GM18519 (cell line): ENCODE measurements at regions not wholly inside any gene's neighbourhood (a gene's known extent, or its start where the extent isn't known, plus 50 kb on each side); places are given as distances from the start of the nearest gene placed in this dataset.
"Not testable (repeated sequence)": the region's sequence is repeated elsewhere in the genome, so short reads cannot be mapped to it uniquely, and the experiment has no call there.

Source experiments
- ATAC-seq: cut with Tn5 transposase; IDR thresholded peaks from one replicate; pipeline ENCODE4 v1.9.1; 2021; ENCODE audit warnings: mild to moderate bottlenecking, moderate library complexity; ENCODE audit not compliant: unreplicated experiment, low FRiP score

DNA sequence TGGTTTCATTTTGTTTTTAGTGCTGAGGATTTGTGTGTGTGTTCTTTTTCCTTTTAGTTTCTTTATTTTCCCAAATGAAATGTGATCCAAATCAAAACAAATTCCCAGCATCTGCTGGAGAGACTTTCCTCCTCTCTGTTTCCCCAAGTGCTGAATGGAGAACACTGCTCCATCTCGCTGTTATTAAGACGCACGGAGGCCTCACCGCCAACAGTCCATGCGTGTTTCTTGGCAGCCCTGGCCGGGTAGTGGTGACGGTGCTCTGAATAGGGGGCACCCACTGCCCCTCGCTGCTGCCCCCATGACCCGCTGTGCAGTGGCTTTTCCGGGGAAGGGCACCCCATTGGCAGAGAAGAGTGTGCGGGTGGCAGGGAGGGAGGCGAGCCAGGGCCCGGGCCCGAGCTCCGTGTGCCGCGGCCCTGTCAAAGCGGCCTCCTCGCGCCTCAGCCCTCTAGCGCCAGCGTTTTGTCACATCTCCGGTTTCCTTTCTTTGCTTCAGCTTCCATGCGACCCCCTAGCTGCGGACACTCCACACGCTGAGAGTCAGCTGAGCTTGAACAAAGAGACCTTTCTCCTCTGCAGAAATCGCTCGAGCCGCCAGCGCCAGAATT is 473.7 kb upstream of the SALL3 start:
- no peak for ATAC-seq

DNA sequence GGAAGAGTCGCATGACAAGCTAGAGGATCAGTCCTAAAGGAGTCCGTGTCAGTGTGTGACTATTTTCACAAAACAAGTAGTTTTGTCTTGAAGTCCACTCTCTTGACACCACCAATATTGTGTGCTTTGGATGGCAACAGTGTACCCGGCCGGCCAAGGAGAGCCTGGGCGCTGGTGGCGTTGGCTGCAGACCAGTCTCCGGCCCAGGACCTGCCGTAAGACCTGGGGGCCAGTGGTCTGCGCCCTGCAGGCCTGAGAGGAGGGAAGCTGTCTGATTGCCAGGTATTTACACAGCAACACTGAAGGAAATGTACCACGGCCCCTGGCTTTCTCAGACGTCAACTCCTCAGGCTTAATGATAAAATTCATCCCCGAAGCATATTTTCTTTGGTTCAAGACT is 472.4 kb upstream of the SALL3 start:
- no peak for ATAC-seq

DNA sequence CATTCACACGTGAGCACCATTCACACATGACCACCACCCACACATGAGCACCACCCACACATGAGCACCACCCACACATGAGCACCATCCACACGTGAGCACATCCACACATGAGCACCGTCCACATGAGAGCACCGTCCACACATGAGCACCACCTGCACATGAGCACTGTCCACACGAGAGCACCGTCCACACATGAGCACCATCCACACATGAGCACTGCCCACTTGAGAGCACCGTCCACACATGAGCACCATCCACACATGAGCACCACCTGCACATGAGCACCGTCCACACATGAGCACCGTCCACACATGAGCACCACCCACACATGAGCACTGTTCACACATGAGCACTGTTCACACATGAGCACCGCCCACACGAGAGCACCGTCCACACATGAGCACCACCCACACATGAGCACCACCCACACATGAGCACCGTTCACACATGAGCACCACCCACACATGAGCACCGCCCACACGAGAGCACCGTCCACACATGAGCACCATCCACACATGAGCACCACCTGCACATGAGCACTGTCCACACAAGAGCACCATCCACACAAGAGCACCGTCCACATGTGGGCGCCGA is 471.3 kb upstream of the SALL3 start:
- not testable (repeated sequence) for ATAC-seq

DNA sequence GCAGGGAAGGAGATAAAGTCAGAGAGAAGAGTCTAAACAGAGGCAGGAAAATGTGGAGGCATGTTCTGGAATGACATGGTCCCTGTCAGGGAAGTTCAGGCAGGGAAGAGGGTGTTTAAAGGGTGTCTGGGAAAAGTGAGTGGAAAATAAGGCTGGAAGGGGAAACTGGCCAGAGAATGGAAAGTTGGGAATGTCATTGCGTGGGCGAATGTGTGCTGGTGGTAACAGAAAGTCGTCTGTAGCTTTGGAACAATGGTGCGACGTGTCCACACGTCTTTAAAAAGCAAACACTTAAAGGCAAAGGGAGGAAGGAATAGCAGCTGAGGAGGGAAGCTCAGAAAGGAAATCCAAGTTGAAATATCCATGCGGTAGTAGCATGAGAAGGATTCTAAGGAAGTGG is 469.5 kb upstream of the SALL3 start:
- ATAC-seq = no peak

DNA sequence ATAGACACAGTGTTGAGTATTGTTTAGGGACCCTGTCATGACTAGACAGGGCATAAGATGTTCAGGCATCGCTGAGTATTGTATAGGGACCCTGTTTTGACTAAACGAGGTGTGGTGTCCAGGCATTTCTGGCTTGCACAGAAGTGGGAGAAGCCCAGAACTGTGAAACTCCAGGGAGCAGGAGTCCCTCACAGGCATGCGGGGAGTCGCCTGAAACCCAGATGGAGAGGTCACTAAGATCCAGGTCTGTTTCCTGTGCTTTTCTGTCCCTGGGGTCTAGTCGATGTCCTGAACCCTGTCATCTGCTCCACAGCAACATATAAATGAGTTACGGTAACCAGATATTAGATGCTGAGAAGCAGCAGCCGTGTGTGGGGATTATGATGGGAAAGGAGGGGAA is 469.0 kb upstream of the SALL3 start:
- no peak for ATAC-seq

DNA sequence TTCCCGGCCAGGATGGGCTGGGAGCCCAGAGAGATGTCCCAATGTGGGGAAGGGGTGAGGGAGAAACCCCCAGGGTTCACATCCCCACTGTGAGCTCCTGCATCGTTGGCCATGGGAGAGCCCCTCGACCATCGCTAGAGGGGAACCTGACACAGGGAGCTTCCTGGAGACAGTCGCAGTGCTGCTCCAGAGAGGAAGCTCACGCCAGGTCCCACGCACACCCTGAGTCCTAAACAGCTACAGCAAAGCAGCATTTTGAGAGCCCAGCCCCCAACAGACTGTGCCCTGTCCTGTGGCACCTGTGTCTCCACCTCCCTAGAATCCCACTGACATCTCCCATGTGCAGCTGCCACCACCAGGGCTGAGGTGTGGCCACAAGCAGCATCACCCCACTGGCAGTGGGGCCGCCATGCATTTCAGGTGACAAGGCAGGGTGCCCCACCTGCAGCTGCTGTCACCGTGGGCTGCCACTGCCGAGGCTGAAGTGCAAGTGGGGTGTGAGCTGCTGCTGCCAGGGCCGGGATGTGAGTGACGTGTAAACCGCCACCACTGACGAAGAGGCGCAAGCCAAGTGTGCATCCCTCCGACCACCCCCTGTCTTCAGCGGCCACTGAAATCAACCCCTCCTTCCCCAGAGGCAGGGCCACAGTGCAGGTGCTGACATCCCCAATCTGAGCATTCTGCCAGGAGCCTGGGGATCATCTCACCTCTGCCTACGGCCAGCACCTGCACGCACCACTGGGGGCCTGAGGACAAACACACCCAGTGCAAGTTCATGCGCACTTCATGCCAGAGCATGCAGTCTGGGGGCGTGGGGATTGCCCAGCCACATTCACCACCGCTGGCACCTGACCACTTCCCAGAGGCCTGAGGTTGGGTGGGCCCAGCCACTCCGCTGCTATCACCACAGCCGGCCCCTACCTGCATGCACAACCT is 467.7 kb upstream of the SALL3 start:
- no peak for ATAC-seq

DNA sequence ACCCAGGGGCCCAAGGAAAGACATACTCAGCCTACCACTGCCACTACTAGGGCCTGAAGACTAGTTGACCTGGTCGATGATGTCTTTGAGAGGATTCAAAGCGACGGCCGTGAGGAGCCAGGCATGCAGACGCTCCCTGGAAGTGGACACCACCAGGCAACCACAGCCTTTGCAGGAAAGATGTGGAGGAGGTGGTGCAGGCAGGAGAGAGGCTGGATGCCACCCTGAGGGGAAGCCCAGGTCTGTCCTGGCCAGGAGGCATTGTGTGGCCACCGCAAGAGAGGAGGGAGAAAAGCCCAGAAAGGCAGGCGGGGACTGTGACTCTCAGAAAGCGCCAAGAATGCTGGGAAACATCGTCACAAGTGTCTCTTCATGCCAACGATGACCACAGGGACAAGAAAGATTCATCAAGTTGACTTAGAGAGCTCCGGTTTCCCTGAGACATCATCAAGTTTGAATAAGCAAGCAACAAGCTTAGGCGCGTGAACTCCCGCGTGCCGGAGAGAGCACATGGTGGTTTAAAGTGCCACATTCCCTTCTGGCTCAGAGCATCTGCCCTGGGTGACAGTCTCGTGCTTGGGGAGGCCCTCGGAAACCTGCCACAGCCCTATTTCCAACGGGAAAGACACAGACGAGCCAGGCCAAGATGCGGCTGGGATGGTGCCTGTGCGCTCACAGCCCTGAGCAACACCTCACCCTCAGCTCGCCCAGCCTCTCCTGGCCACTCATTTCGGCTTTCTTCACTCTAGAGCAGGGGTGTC is 464.5 kb upstream of the SALL3 start:
- ATAC-seq = no peak

DNA sequence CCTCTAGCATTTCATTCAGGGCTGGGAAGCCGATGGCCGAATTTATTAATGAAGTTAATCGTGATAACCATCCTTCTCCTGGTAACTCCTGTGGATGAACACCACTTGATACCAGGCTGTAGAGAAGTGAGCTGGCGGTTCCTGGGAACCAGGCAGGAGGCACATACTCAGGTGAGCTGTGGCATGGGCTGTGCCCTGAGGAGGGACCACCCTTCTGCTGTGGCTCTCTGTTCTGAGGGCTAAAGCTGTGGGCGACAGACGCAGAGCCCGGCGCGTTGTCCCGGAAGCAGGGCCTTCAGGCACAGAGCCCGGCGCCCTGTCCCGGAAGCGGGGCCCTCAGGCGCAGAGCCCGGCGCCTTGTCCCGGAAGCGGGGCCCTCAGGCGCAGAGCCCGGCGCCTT is 462.3 kb upstream of the SALL3 start:
- no peak for ATAC-seq

DNA sequence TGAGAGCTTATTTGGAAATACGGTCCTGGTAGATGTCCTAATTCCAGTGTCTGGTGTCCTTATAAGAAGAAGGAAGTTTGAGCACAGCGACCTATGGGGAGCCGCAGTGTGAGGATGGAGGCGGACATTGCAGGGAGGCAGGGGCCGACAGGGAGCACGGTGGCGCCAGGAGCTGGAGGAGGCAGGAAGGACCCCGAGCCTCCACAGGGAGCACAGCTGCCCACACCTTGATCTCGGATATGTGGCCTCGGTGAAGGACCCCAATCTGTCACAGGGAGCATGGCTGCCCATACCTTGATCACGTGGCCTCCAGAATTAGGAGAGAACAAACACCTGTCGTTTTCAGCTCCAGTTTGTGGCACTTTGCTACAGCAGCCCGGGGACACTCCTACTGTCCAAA is 461.6 kb upstream of the SALL3 start:
- ATAC-seq = no peak

DNA sequence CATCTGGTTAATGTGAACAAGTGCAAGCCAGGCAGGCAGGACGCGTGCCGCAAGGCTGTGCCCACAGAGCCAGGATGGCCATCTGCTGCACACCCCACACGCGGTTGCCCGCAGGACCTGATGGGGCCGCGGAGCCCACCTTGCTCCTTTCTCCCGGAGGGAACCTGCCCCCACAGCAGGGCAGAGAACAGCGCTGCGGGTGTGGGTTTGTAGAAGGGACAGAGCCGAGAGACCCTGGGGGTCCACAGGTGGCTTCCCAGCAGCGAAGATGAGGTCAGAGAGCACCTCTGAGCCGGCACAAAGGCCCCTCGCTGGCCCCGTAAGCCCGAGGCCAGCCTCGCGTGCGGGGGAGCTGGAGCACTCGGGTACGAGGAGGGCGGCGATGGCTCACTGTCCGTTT is 460.8 kb upstream of the SALL3 start:
- no peak for ATAC-seq

DNA sequence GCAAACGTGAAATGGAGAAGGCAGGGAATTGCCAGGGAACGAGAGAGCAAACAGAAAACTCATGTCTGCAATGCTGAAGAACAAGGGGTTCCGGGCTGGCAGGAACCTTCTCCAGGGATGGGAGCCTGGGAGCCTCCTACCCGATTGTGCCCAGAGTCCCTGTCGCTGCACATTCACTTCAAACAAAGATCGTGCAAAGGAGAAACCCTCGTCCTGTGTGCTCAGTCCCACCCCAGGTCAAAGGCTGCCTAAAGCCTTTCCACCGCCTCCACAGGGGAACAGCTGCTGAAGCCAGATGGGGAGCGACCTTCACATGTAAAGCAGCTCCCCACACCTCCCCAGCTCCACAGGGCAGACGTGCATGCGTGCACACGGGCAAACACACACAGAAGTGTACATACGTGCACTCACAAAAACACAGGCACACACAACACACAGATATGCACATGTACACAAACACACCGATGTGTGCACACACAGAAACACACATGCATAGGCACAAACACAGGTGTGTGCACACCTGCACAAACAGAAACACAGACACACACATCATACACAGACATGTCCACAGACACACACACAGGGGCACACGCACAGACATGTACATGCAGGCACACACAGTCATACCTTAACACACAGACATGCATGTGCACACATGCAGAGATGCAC is 460.1 kb upstream of the SALL3 start:
- ATAC-seq = no peak

DNA sequence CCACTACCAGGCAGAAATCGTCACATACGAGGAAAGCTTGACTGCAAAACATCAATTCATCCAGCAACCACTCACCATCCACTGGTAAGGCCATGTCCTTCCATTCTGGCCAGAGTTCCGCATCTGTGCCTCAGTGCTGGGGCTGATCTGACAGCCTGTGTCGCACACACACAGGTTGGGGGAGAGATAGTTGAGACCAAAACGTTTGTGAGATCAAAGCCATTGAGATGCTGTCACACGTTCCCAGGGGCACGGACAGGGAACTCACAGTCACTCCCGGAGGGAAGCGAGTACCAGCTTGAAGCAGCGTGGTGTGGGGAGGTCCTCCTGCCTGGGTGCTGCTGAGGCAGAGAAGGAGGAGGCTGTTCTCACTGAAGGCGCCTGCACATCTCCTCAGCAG is 458.5 kb upstream of the SALL3 start:
- ATAC-seq = no peak

DNA sequence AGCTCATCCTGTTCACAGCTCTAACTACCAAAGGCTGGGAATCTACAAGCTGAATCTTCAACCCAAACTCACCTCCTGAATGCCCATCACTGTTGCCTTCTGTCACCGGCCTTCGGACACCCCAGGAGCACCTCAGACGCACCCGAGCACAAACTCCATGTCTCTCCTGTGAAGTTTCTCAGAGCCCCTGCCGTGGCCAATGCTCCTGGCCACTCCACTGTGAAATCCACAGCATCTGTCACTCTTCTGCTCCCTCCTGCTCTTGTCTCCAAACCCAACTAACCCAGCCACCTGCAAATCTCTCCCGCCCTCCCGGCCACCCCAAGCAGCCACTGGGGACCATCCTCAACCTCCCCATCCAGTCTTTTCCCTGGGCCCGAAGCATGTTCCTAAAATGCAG is 457.9 kb upstream of the SALL3 start:
- ATAC-seq = no peak

DNA sequence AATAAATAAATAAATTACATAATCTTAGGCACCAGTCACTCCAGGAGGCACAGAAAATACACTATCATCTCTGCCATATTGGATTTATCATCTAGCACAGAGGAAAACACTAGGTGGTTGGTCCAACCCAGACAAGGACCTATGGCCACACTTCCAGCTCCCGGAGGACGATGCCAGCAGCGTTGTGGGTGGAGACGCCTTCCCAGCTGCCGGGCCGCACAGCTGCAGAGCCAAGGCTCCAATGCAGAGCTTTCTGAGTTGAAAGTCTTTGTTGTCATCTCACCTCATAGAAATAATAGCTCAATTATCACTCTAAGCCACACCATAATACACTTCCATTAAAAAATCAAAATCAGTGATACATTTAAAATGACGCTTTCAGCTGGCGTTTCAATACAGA is 457.1 kb upstream of the SALL3 start:
- no peak for ATAC-seq

DNA sequence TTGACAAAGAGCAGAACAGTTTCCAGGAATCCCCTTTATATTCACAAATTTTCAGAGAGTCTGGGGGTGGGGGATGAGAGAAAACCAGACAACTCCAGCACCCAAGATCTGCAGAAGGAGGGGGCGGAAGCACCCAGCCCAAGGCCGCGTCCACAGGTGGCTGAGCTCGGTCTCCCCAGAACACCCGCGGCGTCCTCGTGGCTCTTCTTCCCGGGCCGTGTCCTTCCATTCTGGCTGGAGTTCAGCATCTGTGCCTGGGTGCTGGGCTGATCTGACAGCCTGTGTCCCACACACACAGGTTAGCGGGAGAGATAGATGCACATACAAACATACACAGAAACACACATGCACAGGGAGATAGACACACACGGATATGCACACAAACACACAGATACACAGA is 455.8 kb upstream of the SALL3 start:
- ATAC-seq = no peak

DNA sequence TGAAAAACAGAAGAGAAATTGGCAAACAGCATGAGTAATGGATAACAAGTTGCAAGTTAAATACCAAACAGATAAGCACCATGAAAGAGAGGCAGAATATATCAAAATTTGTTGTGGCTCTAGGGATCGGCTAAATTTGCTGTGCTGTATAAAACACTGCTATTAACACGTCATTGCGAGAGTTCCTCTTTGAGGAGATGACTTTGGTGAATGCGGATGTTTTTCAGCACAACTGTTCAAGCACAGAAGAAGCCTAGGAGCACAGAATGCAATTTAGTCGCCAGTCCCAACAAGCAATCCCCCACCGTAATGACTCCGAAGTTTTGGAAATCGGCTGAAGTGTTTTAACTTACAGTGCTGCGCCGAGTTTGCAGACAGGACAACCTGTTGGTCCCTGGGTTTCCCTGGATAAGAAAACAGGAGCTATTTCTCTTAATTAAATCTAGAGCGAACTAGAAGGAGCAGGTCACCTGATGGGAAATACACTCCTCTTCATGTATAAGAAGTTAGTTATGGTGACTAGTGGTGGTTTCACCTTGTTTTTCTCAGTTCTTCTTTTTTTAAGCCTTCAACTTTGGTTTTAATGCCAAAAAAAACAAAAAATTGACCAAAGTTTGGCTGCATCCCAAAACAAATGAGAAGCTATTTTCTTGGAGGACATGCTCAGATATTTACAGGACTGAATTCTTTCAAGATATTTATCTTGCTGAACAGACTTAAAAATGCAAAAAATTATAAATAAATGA is 454.1 kb upstream of the SALL3 start:
- ATAC-seq = no peak

DNA sequence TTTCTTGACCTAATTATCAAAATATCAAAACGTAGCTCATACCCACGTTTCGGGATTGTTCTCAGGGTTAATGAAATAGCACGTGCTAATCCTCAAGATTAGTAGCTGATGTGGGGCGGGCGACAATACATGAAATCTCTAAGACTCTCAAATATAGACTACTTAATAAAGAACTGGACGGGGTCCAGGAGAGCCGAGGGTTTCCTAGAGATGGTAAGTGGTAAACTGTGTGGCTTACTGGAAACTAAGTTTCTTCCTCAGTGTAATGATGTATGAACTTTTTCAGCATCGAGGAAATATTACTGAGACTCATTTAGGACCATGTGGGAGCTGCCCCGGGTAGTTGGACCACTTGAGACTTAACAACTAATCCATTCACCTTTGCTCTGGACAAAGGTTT is 453.3 kb upstream of the SALL3 start:
- no peak for ATAC-seq

DNA sequence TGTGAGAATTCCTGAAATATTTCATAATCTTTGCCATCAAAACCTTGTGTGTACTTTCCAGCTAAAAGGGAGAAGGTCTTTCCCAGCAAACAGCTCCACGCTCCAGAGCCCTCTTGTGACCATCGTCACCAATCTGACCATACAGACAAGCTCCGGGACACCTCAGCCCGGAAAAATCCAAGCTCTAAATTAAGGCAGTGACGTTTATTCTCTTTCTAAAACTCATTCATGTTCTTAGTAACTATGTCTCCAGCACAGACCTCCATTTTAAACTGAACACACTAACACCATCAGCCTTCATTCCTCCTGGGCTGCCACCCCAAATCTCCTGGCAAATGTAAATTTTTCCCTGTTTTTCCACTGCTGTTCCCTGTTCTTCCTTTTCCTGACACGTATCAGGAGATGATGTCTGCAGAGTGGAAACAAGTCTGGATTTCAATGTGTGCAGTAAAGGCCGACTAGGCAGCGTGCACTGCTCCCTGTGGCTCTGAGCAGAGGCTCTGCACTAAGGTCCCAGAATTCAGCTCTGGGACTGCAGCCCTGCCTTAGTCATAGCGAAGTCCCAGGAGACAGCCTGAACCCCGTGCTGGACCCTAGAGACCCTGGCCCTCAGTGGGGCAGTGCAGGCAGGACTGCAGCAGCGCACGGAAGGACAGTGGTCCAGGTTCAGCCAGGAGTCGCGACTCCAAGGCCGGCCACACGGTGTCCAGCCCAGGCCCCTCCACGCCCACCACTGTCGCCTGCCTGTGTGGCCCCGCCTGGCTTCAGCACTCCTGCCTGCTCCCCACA is 452.5 kb upstream of the SALL3 start:
- no peak for ATAC-seq

DNA sequence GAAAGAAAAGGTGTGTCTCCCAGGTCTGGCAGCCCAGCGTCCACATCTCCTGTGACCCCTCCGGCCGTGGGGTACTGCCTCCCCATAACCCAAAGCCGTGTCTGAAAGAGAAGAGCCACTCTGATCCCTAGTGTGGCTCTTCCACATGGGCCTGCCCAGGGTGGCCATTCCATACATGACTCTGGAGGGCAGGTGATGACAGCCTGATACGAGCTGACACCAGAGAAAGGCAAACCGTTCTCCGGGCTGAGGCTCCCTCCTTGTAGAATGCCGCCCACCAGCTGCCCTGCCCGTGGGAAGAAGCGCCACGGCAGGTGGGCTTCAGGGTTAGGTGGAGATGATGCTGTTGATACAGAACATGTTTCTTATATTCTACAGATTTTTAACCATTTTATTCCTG is 451.6 kb upstream of the SALL3 start:
- ATAC-seq = no peak
